ENCODE measurements at regions not wholly inside any gene's neighbourhood (a gene's known extent, or its start where the extent isn't known, plus 50 kb on each side); places are given as distances from the start of the nearest gene placed in this dataset.
A peak's percentile ranks its signal among the peaks of the same experiment; 100 is the strongest.

DNA sequence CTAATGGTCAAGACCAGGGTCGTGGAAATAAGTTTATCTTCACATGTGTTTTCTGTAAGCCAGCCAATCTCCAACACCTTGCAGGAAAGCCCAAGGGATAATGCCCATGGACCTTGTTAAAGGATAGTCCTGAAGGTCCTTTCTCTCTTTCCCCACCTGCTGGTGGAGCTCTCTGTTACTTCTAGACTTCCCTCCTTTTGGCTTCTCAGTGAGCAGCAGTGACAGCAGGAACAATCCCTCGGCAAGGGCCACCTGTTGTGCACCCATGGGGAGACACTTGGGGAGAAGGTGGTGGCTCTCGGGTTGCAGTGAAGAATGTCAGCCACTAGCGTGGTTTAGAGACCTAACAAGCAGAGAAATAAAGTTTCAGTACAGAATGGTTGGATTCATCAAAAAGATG is 84.0 kb upstream of the OSBPL11 start:
- no peaks in the 10 kb centered on the region for H3K27me3 ChIP-seq (ENCODE audit: insufficient read depth, low read length)
- H3K4me1 ChIP-seq (ENCODE audit: control insufficient read depth in 1 of 2, insufficient read depth in 2 of 2, low read length in 2 of 2) = no peaks in the 10 kb centered on the region
- no peak for ATAC-seq
- no peaks in the 10 kb centered on the region for H3K9me2 ChIP-seq (ENCODE audit: insufficient read depth)
- BruUV-seq (replicated peaks) = no TSS peak
- H3K4me2 ChIP-seq (ENCODE audit: low read length) = no peak overlapping the region
- no peaks in the 10 kb centered on the region for H3K36me3 ChIP-seq (ENCODE audit: control insufficient read depth in 1 of 2, insufficient read depth in 2 of 2, low read length in 2 of 2)
- no peak overlapping the region for H3K9ac ChIP-seq (ENCODE audit: low read length)
- ChIA-PET RAD21 (ENCODE audit: low non-redundant PET in 1 of 2, low total read pairs in 2 of 2, uncharacterized antibody in 2 of 2, unreplicated experiment in 2 of 2) (no interaction called here), CTCF (no interaction called here), POLR2A (no interaction called here)
- no peak overlapping the region for H3K27ac ChIP-seq (ENCODE audit: low read depth, low read length)
- no peak overlapping the region for H3K4me3 ChIP-seq (replicated peaks in 1 of 2; ENCODE audit: low read depth in 1 of 2, low read length in 2 of 2)
- no peaks in the 10 kb centered on the region for H3K79me2 ChIP-seq (ENCODE audit: insufficient read depth, low read length)
- intact Hi-C loops (cut with micrococcal nuclease) = no loop called here
- no peak for TF ChIP-seq SP1 (IDR thresholded peaks at IDR 0.05; ENCODE audit: low read depth)
- TF ChIP-seq MAX (IDR thresholded peaks at IDR 0.05) = no peak
- TF ChIP-seq RAD21 (IDR thresholded peaks at IDR 0.05; ENCODE audit: low read depth) = peak; percentile 31; the same call in 1 of the 2 replicates
- TF ChIP-seq CTCF (IDR thresholded peaks at IDR 0.05 in 2 of 3, conservative IDR thresholded peaks at IDR 0.05 in 1 of 3; ENCODE audit: borderline replicate concordance in 1 of 3, insufficient read depth in 1 of 3, low read depth in 2 of 3, low read length in 2 of 3) = 0 out of 6 replicates have a peak, but pooled peaks of 1 of the 3 experiments have one; percentile 4
- no peak for TF ChIP-seq TCF7L2 (IDR thresholded peaks at IDR 0.05; ENCODE audit: borderline replicate concordance, extremely low read depth, insufficient read depth, insufficient read length)
- H3K9me3 ChIP-seq (ENCODE audit: control insufficient read depth in 1 of 2, insufficient read depth in 1 of 2, low read depth in 1 of 2, low read length in 2 of 2) = no peaks in the 10 kb centered on the region
- no peak overlapping the region for H2AFZ ChIP-seq (ENCODE audit: low read depth, low read length, poor library complexity, severe bottlenecking)
- no peaks in the 10 kb centered on the region for H4K20me1 ChIP-seq (ENCODE audit: insufficient read depth)
- DNase-seq (ENCODE audit: low read depth, low spot score) = no peak

- Histone ChIP-seq H3K9me2 (ENCODE audit: insufficient read depth) (no peaks in the 10 kb centered on the region), H3K27ac (ENCODE audit: low read depth, low read length) (no peak overlapping the region), H3K9me3 (ENCODE audit: control insufficient read depth in 1 of 2, insufficient read depth in 1 of 2, low read depth in 1 of 2, low read length in 2 of 2) (no peaks in the 10 kb centered on the region), H3K4me2 (ENCODE audit: low read length) (no peak overlapping the region), H3K36me3 (ENCODE audit: control insufficient read depth in 1 of 2, insufficient read depth in 2 of 2, low read length in 2 of 2) (no peaks in the 10 kb centered on the region), H3K4me3 (replicated peaks in 1 of 2; ENCODE audit: low read depth in 1 of 2, low read length in 2 of 2) (no peak overlapping the region), H3K79me2 (ENCODE audit: insufficient read depth, low read length) (no peaks in the 10 kb centered on the region), H3K4me1 (ENCODE audit: control insufficient read depth in 1 of 2, insufficient read depth in 2 of 2, low read length in 2 of 2) (no peaks in the 10 kb centered on the region), H3K9ac (ENCODE audit: low read length) (no peak overlapping the region), H4K20me1 (ENCODE audit: insufficient read depth) (no peaks in the 10 kb centered on the region), H2AFZ (ENCODE audit: low read depth, low read length, poor library complexity, severe bottlenecking) (no peak overlapping the region), H3K27me3 (ENCODE audit: insufficient read depth, low read length) (no peaks in the 10 kb centered on the region)
- TF ChIP-seq SP1 (IDR thresholded peaks at IDR 0.05; ENCODE audit: low read depth) = no peak
- no peak for TF ChIP-seq ZNF274 (IDR thresholded peaks at IDR 0.05; ENCODE audit: low read depth, low read length)
- no peak for TF ChIP-seq SIN3A (IDR thresholded peaks at IDR 0.05; ENCODE audit: low read depth)
- TF ChIP-seq RAD21 (IDR thresholded peaks at IDR 0.05; ENCODE audit: low read depth) = no peak
- TF ChIP-seq EGR1 (IDR thresholded peaks at IDR 0.05; ENCODE audit: low read depth) = no peak
- no peak for TF ChIP-seq YY1 (IDR thresholded peaks at IDR 0.05; ENCODE audit: extremely low read depth, insufficient replicate concordance, low read depth, low read length)
- no peak for TF ChIP-seq ZBTB33 (IDR thresholded peaks at IDR 0.05; ENCODE audit: extremely low read depth, insufficient replicate concordance, low read length)
- TF ChIP-seq ZFX (IDR thresholded peaks at IDR 0.05) = no peak
- no peak for TF ChIP-seq TCF7L2 (IDR thresholded peaks at IDR 0.05; ENCODE audit: borderline replicate concordance, extremely low read depth, insufficient read depth, insufficient read length)
- CTCF ChIA-PET = no interaction called here
- RAD21 ChIA-PET (ENCODE audit: low non-redundant PET in 1 of 2, low total read pairs in 2 of 2, uncharacterized antibody in 2 of 2, unreplicated experiment in 2 of 2) = no interaction called here
- ATAC-seq (no peak), DNase-seq (ENCODE audit: low read depth, low spot score) (no peak)
- intact Hi-C loops (cut with micrococcal nuclease) = no loop called here
- no TSS peak for BruUV-seq (replicated peaks)
- POLR2A ChIA-PET = no interaction called here
These were observed 85.8 kb upstream of the OSBPL11 start for GRCh38 chr3:125681146-125681545.
